BLaER1 (cell line): ENCODE measurements at regions not wholly inside any gene's neighbourhood (a gene's known extent, or its start where the extent isn't known, plus 50 kb on each side); places are given as distances from the start of the nearest gene placed in this dataset.
"Not testable (repeated sequence)": the region's sequence is repeated elsewhere in the genome, so short reads cannot be mapped to it uniquely, and the experiment has no call there.

Experiments
- H3K27ac ChIP-seq: shearing (Covaris generic); formaldehyde crosslinking; 2 replicates; pipeline ENCODE4 v1.8.1; 2022
- H3K27me3 ChIP-seq: shearing (Covaris generic); formaldehyde crosslinking; 2 replicates; pipeline ENCODE4 v1.8.1; 2022
- H3K36me3 ChIP-seq: shearing (Covaris generic); formaldehyde crosslinking; 2 replicates; pipeline ENCODE4 v1.8.1; 2022
- H3K4me1 ChIP-seq: shearing (Covaris generic); formaldehyde crosslinking; 2 replicates; pipeline ENCODE4 v1.8.1; 2022
- H3K4me2 ChIP-seq: shearing (Covaris generic); formaldehyde crosslinking; 2 replicates; pipeline ENCODE4 v1.8.1; 2022
- H3K4me3 ChIP-seq: shearing (Covaris generic); formaldehyde crosslinking; 2 replicates; pipeline ENCODE4 v1.8.1; 2022
- H3K9ac ChIP-seq: shearing (Covaris generic); formaldehyde crosslinking; 2 replicates; pipeline ENCODE4 v1.8.1; 2022
- H3K9me3 ChIP-seq: shearing (Covaris generic); formaldehyde crosslinking; 2 replicates; pipeline ENCODE4 v1.8.1; 2022
- H4K20me1 ChIP-seq: shearing (Covaris generic); formaldehyde crosslinking; 2 replicates; pipeline ENCODE4 v1.8.1; 2022
- Cebpa-rat ChIP-seq: shearing (Covaris generic); IDR thresholded peaks from 2 replicates; pipeline ENCODE4 v1.8.1; 2022

DNA sequence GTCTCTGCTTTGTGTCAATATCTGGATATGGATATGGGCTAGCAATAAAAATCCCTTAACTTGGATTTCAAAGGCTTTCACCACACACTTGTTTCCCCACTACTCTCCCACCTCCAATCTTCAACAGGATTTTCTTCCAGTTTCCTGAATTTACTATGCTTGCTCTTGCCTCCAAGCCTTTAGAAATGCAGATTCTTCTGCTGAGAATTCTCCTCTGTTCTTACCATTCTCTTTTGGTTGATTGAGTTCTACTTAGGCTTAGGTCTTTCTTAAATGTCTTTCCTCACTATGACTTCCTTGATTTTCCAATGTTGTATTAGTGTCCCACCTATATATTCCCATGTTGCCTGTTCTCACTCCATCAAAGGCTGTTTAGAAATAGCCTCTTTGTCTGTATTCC, 1502.4 kb upstream of the TENM4 start:
- Histone ChIP-seq H3K4me2 (no peak overlapping the region), H3K27me3 (no peaks in the 10 kb centered on the region), H3K9ac (no peak overlapping the region), H3K27ac (no peak overlapping the region), H3K9me3 (no peaks in the 10 kb centered on the region), H3K4me1 (no peaks in the 10 kb centered on the region), H3K36me3 (no peaks in the 10 kb centered on the region), H4K20me1 (no peaks in the 10 kb centered on the region), H3K4me3 (no peak overlapping the region)
- TF ChIP-seq Cebpa-rat: no peak

DNA sequence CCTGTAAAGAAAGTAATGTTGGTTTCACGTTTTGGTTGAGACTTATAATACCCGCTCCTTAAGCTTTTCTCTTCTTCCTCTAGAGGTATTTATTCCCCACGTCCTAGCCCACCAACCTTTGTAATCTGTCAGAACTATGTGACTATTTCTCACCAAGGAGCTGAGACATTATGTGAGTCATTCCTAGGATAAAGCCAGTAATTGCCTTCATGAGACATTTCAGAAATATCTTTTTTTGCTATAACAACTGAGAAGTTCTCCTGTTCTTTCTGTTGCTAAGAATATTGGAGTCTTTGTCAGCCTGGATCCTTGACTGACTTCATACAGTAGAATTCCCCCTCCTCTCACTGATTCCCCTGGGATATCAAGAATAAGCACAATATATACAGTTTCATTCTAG, 1497.0 kb upstream of the TENM4 start:
- H4K20me1 ChIP-seq: no peaks in the 10 kb centered on the region
- H3K27me3 ChIP-seq: no peaks in the 10 kb centered on the region
- no peaks in the 10 kb centered on the region for H3K36me3 ChIP-seq
- no peak for TF ChIP-seq Cebpa-rat
- no peaks in the 10 kb centered on the region for H3K4me1 ChIP-seq
- no peak overlapping the region for H3K4me2 ChIP-seq
- H3K4me3 ChIP-seq: no peak overlapping the region
- no peaks in the 10 kb centered on the region for H3K9me3 ChIP-seq
- H3K9ac ChIP-seq: no peak overlapping the region
- H3K27ac ChIP-seq: no peak overlapping the region

DNA sequence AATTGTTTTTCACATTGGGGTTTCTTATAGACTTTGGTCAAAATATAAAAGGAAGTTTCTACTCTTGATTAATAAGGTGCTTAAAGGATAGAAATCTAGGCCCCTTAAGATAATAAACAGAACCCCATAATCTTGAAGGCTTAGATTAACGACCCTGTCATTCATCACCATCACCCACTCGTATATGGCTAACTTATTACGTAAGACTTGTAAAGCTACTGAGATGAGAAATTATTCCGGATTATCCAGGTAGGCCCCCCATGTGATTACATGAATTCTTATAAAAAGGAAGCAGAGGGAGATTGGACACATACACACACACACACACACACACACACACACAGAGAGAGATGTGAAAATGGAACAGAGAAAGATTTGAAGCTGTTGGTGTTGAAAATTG, 1489.2 kb upstream of the TENM4 start:
- H3K9ac ChIP-seq: no peak overlapping the region
- no peak overlapping the region for H3K4me3 ChIP-seq
- no peaks in the 10 kb centered on the region for H3K4me1 ChIP-seq
- no peak for TF ChIP-seq Cebpa-rat
- H3K36me3 ChIP-seq: no peaks in the 10 kb centered on the region
- H3K27ac ChIP-seq: no peak overlapping the region
- H3K27me3 ChIP-seq: no peaks in the 10 kb centered on the region
- H4K20me1 ChIP-seq: no peaks in the 10 kb centered on the region
- H3K4me2 ChIP-seq: no peak overlapping the region
- no peaks in the 10 kb centered on the region for H3K9me3 ChIP-seq

DNA sequence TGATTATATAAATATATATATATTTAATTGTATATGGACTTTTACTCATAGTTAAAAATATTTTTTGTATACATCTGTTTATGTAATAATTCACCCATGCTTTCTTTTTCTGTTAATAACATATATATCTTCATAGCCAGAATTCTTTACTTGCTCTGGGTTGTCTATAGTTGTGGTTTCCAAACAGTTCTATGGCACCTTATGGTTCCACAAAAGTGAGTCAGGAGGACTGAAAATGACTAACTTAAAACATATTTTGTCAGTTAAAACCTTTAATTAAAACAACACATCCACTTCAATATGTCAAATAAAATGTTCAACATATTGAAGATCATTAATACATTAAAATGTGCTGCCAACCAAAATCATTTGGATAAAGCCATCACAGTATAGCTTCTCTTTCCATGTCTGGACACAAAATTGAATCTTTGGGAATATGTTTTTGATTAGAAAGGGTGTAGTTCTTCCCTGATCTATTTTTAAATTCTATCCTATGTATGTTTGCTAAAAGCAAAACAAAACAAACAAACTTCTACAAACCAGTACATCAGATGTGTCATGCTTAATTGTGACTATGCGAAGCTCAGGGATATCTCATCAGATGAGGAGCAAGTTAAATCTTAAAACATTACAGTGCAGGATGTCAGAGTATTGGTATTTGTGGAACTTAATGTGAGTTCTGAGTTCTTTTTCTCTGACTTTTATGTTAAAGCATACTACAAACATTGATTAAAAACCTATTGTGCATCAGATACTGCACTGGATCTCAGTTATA, 1488.4 kb upstream of the TENM4 start:
- Histone ChIP-seq H4K20me1 (no peaks in the 10 kb centered on the region), H3K36me3 (no peaks in the 10 kb centered on the region), H3K9me3 (no peaks in the 10 kb centered on the region), H3K27ac (no peak overlapping the region), H3K4me2 (no peak overlapping the region), H3K4me1 (no peaks in the 10 kb centered on the region), H3K27me3 (no peaks in the 10 kb centered on the region), H3K4me3 (no peak overlapping the region), H3K9ac (no peak overlapping the region)
- TF ChIP-seq Cebpa-rat: no peak

DNA sequence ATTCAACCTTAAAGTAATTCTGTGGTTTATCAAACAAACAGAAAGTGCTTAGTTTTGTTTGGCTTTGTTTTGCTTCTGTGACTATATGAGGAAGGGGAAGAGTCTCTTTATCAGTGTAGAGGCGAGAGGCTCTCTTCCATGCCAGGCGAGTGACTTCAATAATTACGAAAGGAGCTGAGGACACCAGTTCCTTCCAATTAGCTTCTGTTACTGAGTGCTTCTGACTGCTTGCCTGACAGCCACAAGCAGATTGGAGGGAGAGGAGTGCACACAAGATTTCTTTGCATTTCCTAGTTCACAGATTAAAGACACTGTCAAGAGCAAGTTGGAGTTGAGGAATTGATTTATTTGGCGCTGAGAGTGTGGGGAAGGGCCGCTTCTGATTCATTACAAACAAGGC, 1484.5 kb upstream of the TENM4 start:
- Histone ChIP-seq H3K4me3 (no peak overlapping the region), H3K9me3 (no peaks in the 10 kb centered on the region), H3K36me3 (no peaks in the 10 kb centered on the region), H3K4me1 (no peaks in the 10 kb centered on the region), H3K27me3 (no peaks in the 10 kb centered on the region), H3K27ac (no peak overlapping the region), H3K4me2 (no peak overlapping the region), H3K9ac (no peak overlapping the region), H4K20me1 (no peaks in the 10 kb centered on the region)
- TF ChIP-seq Cebpa-rat: no peak

DNA sequence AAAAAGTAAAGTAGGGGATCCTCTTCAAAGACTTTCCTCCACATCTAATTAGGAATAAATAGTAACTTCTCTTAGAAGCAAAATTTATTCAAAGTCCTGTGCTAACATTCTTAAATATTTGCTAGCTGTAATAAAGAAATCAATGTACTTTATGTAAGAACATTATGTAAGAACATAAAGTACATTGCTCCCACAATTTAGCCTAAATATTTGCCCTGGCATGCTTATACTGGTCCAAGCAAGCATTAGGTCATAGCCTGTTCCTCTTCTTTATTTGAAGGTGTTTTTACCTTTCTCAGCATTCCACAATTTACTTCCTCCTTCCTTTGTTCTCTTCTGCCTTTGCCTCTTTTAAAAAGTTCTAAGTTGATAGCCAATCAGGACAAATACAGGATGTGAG, 1480.5 kb upstream of the TENM4 start:
- H3K4me2 ChIP-seq, H3K9me3 ChIP-seq, H3K4me3 ChIP-seq, H3K36me3 ChIP-seq, H3K27me3 ChIP-seq, H3K27ac ChIP-seq, H3K4me1 ChIP-seq, H4K20me1 ChIP-seq, H3K9ac ChIP-seq: not testable (repeated sequence)

DNA sequence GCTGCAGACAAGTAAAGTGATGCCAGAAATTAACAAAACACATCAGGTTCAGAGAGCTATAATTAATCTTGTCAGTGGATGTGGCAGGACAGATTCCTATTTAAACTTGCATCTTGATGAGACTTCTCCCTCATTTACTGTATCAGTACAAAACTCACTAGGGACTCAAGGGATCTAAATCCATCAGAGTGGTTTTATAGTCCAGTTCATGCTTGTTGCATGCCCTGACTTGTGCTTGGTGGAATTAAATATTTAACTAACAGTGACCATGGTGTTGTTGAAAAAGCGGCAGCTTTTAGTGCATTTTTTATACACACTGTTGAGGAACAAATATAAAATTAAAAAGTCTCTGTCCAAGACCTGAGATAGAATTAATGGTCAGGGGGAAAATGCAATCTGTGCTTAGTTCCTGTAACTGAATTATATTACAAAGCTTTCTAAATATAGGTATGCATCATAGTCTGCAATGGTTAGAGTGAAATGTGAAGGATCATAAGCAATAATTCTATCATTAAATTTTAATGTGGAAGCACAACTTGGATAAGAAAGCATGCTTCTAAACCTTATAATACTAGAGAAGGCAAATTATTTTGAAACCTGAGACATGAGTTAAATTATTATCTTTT, 1475.5 kb upstream of the TENM4 start:
- Histone ChIP-seq H3K4me3 (no peak overlapping the region), H4K20me1 (no peaks in the 10 kb centered on the region), H3K9ac (no peak overlapping the region), H3K4me2 (no peak overlapping the region), H3K4me1 (peaks cover 9% of the 10 kb centered on the region), H3K36me3 (no peaks in the 10 kb centered on the region), H3K27me3 (no peaks in the 10 kb centered on the region), H3K9me3 (no peaks in the 10 kb centered on the region), H3K27ac (no peak overlapping the region)
- TF ChIP-seq Cebpa-rat: no peak

DNA sequence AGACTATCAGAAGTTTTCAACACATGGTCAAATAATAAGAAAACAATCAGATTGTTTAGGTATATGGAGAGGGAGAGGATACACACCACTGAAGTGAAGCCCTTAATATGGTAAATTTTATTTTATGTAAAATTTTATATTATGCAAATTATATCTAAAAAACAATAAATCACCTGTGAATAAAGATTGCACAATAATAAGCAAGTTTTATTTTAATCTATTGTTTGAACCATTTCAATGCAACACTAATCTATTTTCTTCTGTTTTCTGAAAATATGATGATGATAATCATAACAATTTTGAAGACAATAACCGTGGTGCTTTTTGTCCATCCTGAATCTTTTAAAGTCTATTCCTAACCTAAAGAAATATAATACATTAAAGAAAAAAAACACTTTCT, 1473.5 kb upstream of the TENM4 start:
- Histone ChIP-seq H3K4me2 (no peak overlapping the region), H4K20me1 (no peaks in the 10 kb centered on the region), H3K9me3 (no peaks in the 10 kb centered on the region), H3K4me1 (peaks cover 9% of the 10 kb centered on the region), H3K9ac (no peak overlapping the region), H3K36me3 (no peaks in the 10 kb centered on the region), H3K27ac (no peak overlapping the region), H3K27me3 (no peaks in the 10 kb centered on the region), H3K4me3 (no peak overlapping the region)
- TF ChIP-seq Cebpa-rat: no peak

DNA sequence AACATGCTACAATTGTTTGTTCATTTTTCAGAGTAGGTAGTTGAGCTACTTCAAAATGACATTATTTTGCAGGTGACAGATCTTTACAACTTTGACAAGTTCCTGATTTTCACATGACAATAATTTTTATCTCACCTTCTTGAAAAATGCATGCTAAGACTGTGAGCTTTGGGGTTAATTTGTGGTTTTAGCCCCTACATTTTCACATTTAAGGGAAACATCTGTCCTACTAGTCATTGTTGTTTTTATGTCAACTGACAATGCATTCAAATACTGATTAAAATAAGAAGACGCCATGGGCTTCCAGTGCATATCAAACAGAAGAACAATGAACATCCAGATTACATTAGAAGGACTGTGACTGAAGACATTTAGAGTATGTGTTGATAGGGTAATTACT, 1470.8 kb upstream of the TENM4 start:
- H3K9me3 ChIP-seq: no peaks in the 10 kb centered on the region
- no peaks in the 10 kb centered on the region for H3K36me3 ChIP-seq
- no peaks in the 10 kb centered on the region for H3K27me3 ChIP-seq
- 0 out of 2 replicates have a peak overlapping the region, but pooled peaks have one; percentile 8 for H3K4me2 ChIP-seq
- no peak overlapping the region for H3K27ac ChIP-seq
- H3K4me1 ChIP-seq: peaks cover 9% of the 10 kb centered on the region
- H4K20me1 ChIP-seq: no peaks in the 10 kb centered on the region
- TF ChIP-seq Cebpa-rat: no peak
- no peak overlapping the region for H3K9ac ChIP-seq
- no peak overlapping the region for H3K4me3 ChIP-seq

DNA sequence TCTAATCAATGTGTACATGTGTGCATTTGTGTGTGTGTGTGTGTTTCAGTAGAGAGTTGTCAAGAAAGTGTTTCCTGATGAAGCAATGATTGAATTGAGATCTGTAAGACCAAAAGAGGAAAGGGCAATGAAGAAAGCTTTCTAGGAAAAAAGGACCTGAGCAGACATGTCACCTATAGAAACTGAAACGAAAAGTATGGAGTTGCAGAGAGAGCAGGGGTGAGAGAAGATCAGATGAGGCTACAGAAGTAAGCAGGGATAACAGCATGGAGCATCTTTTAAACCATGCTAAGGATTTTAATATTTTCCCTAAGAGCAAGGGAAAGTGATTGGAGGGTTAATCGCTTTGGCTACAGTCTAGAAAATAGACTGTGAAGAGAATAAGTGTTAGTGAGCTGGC, 1459.4 kb upstream of the TENM4 start:
- TF ChIP-seq Cebpa-rat: no peak
- no peak overlapping the region for H3K4me2 ChIP-seq
- no peak overlapping the region for H3K9ac ChIP-seq
- no peaks in the 10 kb centered on the region for H3K9me3 ChIP-seq
- H3K4me1 ChIP-seq: no peaks in the 10 kb centered on the region
- no peaks in the 10 kb centered on the region for H4K20me1 ChIP-seq
- H3K36me3 ChIP-seq: no peaks in the 10 kb centered on the region
- H3K4me3 ChIP-seq: no peak overlapping the region
- no peak overlapping the region for H3K27ac ChIP-seq
- H3K27me3 ChIP-seq: no peaks in the 10 kb centered on the region

DNA sequence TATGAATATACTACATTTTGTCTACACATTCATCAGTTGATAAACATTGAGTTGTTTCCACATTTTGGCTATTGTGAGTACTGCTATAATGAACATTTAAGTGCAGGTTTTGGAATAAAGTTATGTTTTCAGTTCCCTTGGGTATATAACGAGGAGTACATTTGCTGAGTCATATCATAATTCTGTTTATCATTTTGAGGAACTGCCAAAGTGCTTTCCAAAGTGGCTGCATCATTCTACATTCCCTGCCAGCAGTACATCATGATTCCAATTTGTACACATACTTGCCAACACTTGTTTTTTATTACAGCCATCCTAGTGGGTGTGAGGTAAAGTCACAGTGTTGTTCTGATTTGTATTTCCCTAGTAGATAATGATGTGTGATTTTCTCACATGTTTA, 1458.6 kb upstream of the TENM4 start:
- no peaks in the 10 kb centered on the region for H3K36me3 ChIP-seq
- no peaks in the 10 kb centered on the region for H3K4me1 ChIP-seq
- no peaks in the 10 kb centered on the region for H3K9me3 ChIP-seq
- H3K9ac ChIP-seq: no peak overlapping the region
- no peak overlapping the region for H3K4me2 ChIP-seq
- no peaks in the 10 kb centered on the region for H4K20me1 ChIP-seq
- H3K27ac ChIP-seq: no peak overlapping the region
- H3K4me3 ChIP-seq: no peak overlapping the region
- no peak for TF ChIP-seq Cebpa-rat
- H3K27me3 ChIP-seq: no peaks in the 10 kb centered on the region
